ENCODE measurements at regions not wholly inside any gene's neighbourhood (a gene's known extent, or its start where the extent isn't known, plus 50 kb on each side); places are given as distances from the start of the nearest gene placed in this dataset.

DNA sequence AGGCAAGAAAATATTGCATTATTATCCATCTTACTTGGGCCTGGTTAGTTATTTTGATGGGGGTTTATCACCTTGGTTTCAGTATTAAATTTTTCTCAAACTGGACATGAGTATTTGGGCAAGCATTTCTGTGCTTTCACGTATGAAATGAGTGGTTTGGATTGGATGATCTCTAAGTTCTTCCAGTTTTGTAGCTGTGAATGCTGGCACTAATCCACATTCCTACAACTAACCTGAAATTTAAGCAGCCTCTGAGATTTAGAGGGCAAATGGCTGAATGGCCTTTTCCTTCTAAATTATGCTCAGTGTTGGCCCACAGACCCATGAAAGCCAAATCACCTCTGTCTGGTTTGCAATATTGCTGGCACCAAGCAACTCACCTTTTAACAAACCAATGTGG is 475.0 kb upstream of the B3GALT2 start:
- H2AFZ ChIP-seq (ENCODE audit: low read depth, low read length): no peak overlapping the region
- H3K27me3 ChIP-seq (ENCODE audit: control insufficient read depth in 2 of 2, insufficient read depth in 2 of 2, low read length in 2 of 2): no peaks in the 10 kb centered on the region
- H3K4me3 ChIP-seq (replicated peaks in 1 of 3; ENCODE audit: insufficient read depth in 1 of 3, low read depth in 1 of 3, low read length in 3 of 3): no peak overlapping the region
- no peak overlapping the region for H3K27ac ChIP-seq (ENCODE audit: insufficient read depth, low read depth, low read length)
- no peak for TF ChIP-seq GATA2 (IDR thresholded peaks at IDR 0.05; ENCODE audit: insufficient read depth, insufficient read length, low read depth, low read length)
- no peak for TF ChIP-seq POLR2A (IDR thresholded peaks at IDR 0.05; ENCODE audit: low read depth, low read length)
- FAIRE-seq (no peak), DNase-seq (ENCODE audit: low read depth, low spot score) (no peak)
- no peaks in the 10 kb centered on the region for H3K9me1 ChIP-seq (replicated peaks; ENCODE audit: control insufficient read depth, extremely low read depth, insufficient read depth, low read length)
- H3K36me3 ChIP-seq (ENCODE audit: control insufficient read depth in 2 of 2, extremely low read depth in 1 of 2, insufficient read depth in 2 of 2, low read length in 2 of 2): no peaks in the 10 kb centered on the region
- intact Hi-C loops (cut with micrococcal nuclease): no loop called here
- H4K20me1 ChIP-seq (replicated peaks; ENCODE audit: control insufficient read depth, extremely low read depth, insufficient read depth, low read length): no peaks in the 10 kb centered on the region
- H3K4me2 ChIP-seq (ENCODE audit: insufficient read depth, low read length): no peak overlapping the region
- CTCF ChIA-PET: no interaction called here
- H3K9ac ChIP-seq (replicated peaks; ENCODE audit: extremely low read depth, insufficient read depth, low read length): no peak overlapping the region
- dilution Hi-C loops (cut with MboI; ENCODE audit: extremely low pct_ligation_motif_present, low sequenced_read_pairs): no loop called here
- no peaks in the 10 kb centered on the region for H3K9me3 ChIP-seq (replicated peaks; ENCODE audit: control insufficient read depth, insufficient read depth, low read length)
- H3K4me1 ChIP-seq (ENCODE audit: control insufficient read depth, extremely low read depth, insufficient read depth, low read length): no peaks in the 10 kb centered on the region
- POLR2A ChIA-PET: no interaction called here
- H3K79me2 ChIP-seq (ENCODE audit: control insufficient read depth, insufficient read depth, low read length): no peaks in the 10 kb centered on the region
- BruUV-seq (replicated peaks): no TSS peak

DNA sequence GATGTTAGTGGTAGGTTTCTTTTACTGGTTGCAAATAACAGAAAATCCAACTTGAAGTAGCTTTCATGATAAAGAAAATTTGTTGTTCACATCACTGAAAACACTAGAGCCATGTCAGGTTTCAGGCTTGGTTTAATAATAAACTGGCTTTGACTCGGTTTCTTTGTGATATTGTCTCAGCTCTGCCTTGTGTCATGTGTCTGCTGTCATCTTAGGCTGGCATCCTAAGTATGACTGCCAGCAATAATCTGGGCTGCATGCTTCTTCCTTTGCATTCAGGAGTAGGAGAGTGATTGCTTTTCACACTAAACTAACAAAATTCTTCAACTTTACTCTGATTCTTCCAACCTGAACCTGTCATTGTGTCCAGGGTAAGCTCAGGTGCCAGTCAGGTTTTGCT is 474.0 kb upstream of the B3GALT2 start:
- Histone ChIP-seq H3K9me1 (replicated peaks; ENCODE audit: control insufficient read depth, extremely low read depth, insufficient read depth, low read length) (no peaks in the 10 kb centered on the region), H3K9ac (replicated peaks; ENCODE audit: extremely low read depth, insufficient read depth, low read length) (no peak overlapping the region), H4K20me1 (replicated peaks; ENCODE audit: control insufficient read depth, extremely low read depth, insufficient read depth, low read length) (no peaks in the 10 kb centered on the region), H3K79me2 (ENCODE audit: control insufficient read depth, insufficient read depth, low read length) (no peaks in the 10 kb centered on the region), H3K4me2 (ENCODE audit: insufficient read depth, low read length) (no peak overlapping the region), H3K36me3 (ENCODE audit: control insufficient read depth in 2 of 2, extremely low read depth in 1 of 2, insufficient read depth in 2 of 2, low read length in 2 of 2) (no peaks in the 10 kb centered on the region), H3K27me3 (ENCODE audit: control insufficient read depth in 2 of 2, insufficient read depth in 2 of 2, low read length in 2 of 2) (no peaks in the 10 kb centered on the region), H2AFZ (ENCODE audit: low read depth, low read length) (no peak overlapping the region), H3K9me3 (replicated peaks; ENCODE audit: control insufficient read depth, insufficient read depth, low read length) (no peaks in the 10 kb centered on the region), H3K27ac (ENCODE audit: insufficient read depth, low read depth, low read length) (no peak overlapping the region), H3K4me3 (replicated peaks in 1 of 3; ENCODE audit: insufficient read depth in 1 of 3, low read depth in 1 of 3, low read length in 3 of 3) (no peak overlapping the region), H3K4me1 (ENCODE audit: control insufficient read depth, extremely low read depth, insufficient read depth, low read length) (no peaks in the 10 kb centered on the region)
- ChIA-PET CTCF (no interaction called here), POLR2A (no interaction called here)
- DNase-seq (ENCODE audit: low read depth, low spot score) (no peak), FAIRE-seq (no peak)
- TF ChIP-seq JUN (IDR thresholded peaks at IDR 0.05; ENCODE audit: borderline replicate concordance, insufficient read depth, insufficient read length, low read depth): no peak
- TF ChIP-seq, protein P1, sequence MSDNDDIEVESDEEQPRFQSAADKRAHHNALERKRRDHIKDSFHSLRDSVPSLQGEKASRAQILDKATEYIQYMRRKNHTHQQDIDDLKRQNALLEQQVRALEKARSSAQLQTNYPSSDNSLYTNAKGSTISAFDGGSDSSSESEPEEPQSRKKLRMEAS (IDR thresholded peaks at IDR 0.05; ENCODE audit: insufficient read depth, insufficient read length): no peak
- no peak for TF ChIP-seq FOS (IDR thresholded peaks at IDR 0.05; ENCODE audit: borderline replicate concordance, insufficient read depth, low read length)
- TF ChIP-seq GATA2 (IDR thresholded peaks at IDR 0.05; ENCODE audit: insufficient read depth, insufficient read length, low read depth, low read length): no peak
- TF ChIP-seq POLR2AphosphoS5 (IDR thresholded peaks at IDR 0.05; ENCODE audit: insufficient read depth, low read depth, low read length): no peak
- TF ChIP-seq, protein P2, sequence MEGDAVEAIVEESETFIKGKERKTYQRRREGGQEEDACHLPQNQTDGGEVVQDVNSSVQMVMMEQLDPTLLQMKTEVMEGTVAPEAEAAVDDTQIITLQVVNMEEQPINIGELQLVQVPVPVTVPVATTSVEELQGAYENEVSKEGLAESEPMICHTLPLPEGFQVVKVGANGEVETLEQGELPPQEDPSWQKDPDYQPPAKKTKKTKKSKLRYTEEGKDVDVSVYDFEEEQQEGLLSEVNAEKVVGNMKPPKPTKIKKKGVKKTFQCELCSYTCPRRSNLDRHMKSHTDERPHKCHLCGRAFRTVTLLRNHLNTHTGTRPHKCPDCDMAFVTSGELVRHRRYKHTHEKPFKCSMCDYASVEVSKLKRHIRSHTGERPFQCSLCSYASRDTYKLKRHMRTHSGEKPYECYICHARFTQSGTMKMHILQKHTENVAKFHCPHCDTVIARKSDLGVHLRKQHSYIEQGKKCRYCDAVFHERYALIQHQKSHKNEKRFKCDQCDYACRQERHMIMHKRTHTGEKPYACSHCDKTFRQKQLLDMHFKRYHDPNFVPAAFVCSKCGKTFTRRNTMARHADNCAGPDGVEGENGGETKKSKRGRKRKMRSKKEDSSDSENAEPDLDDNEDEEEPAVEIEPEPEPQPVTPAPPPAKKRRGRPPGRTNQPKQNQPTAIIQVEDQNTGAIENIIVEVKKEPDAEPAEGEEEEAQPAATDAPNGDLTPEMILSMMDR (IDR thresholded peaks at IDR 0.05; ENCODE audit: extremely low read depth in 1 of 2, insufficient read depth in 1 of 2, low read depth in 1 of 2, low read length in 2 of 2): no peak
- dilution Hi-C loops (cut with MboI; ENCODE audit: extremely low pct_ligation_motif_present, low sequenced_read_pairs) (no loop called here), intact Hi-C loops (cut with micrococcal nuclease) (no loop called here)
- no TSS peak for BruUV-seq (replicated peaks)
